Hepatocyte (in vitro differentiated cells): ENCODE measurements at regions not wholly inside any gene's neighbourhood (a gene's known extent, or its start where the extent isn't known, plus 50 kb on each side); places are given as distances from the start of the nearest gene placed in this dataset.

Experiments
- DNase-seq: peaks from one replicate; pipeline ENCODE4 v3.0.0-alpha.2; 2016; ENCODE audit warnings: low spot score
- H2AFZ ChIP-seq: fragments of 200-600 bp; sonication (generic); 2 replicates; pipeline ENCODE4 v1.6.0; 2016; ENCODE audit warnings: antibody characterized with exemption, mild to moderate bottlenecking
- H3K27ac ChIP-seq: fragments of 200-600 bp; sonication (generic); 2 replicates; pipeline ENCODE4 v1.5.1; 2016; ENCODE audit warnings: mild to moderate bottlenecking
- H3K27me3 ChIP-seq: fragments of 200-600 bp; sonication (generic); 2 replicates; pipeline ENCODE4 v1.6.1; 2016
- H3K36me3 ChIP-seq: fragments of 200-600 bp; sonication (generic); replicated peaks from 2 replicates; pipeline ENCODE4 v1.5.1; 2016; ENCODE audit warnings: low read depth; ENCODE audit not compliant: insufficient read depth
- H3K4me1 ChIP-seq: fragments of 200-600 bp; sonication (generic); 2 replicates; pipeline ENCODE4 v1.5.1; 2016; ENCODE audit warnings: mild to moderate bottlenecking, moderate library complexity; ENCODE audit not compliant: insufficient read depth
- H3K4me2 ChIP-seq: fragments of 200-600 bp; sonication (generic); 2 replicates; pipeline ENCODE4 v1.6.0; 2016
- H3K4me3 ChIP-seq: fragments of 200-600 bp; sonication (generic); 2 replicates; pipeline ENCODE4 v1.5.1; 2016; ENCODE audit warnings: mild to moderate bottlenecking
- H3K79me2 ChIP-seq: fragments of 200-600 bp; sonication (generic); 2 replicates; pipeline ENCODE4 v1.6.0; 2017; ENCODE audit warnings: mild to moderate bottlenecking
- H3K9me2 ChIP-seq: fragments of 200-600 bp; sonication (generic); replicated peaks from 2 replicates; pipeline ENCODE4 v1.6.0; 2017; ENCODE audit warnings: mild to moderate bottlenecking; ENCODE audit not compliant: insufficient read depth
- H3K9me3 ChIP-seq: fragments of 200-600 bp; sonication (generic); 2 replicates; pipeline ENCODE4 v1.5.1; 2016; ENCODE audit warnings: low read depth, mild to moderate bottlenecking
- H4K20me1 ChIP-seq: fragments of 200-600 bp; sonication (generic); 2 replicates; pipeline ENCODE4 v1.6.0; 2016; ENCODE audit warnings: mild to moderate bottlenecking; ENCODE audit not compliant: insufficient read depth, poor library complexity, severe bottlenecking
- CTCF ChIP-seq: fragments of 200-600 bp; sonication (generic); IDR thresholded peaks from 2 replicates; pipeline ENCODE4 v1.5.1; 2016; ENCODE audit warnings: antibody characterized with exemption, mild to moderate bottlenecking; ENCODE audit not compliant: poor library complexity
- EZH2 ChIP-seq: fragments of 200-600 bp; sonication (generic); IDR thresholded peaks from 2 replicates; pipeline ENCODE4 v1.6.1; 2016; ENCODE audit warnings: antibody characterized with exemption, mild to moderate bottlenecking, borderline replicate concordance
- EZH2phosphoT487 ChIP-seq: fragments of 200-600 bp; sonication (generic); IDR thresholded peaks from one replicate; pipeline ENCODE4 v1.6.1; 2018; ENCODE audit warnings: antibody characterized with exemption, mild to moderate bottlenecking, low read depth, moderate library complexity; ENCODE audit not compliant: unreplicated experiment, severe bottlenecking
- WGBS: methylation state at CpG from one replicate; pipeline ENCODE4 v1.1.6; 2016; ENCODE audit warnings: low lambda C conversion rate; ENCODE audit errors: missing lambda C conversion rate; 5-methylcytosine and 5-hydroxymethylcytosine counted together

GRCh38 chr5:4815002-4815401 is 325.1 kb upstream of the ADAMTS16 start:
- no peak for DNase-seq
- Histone ChIP-seq H3K4me3 (no peak overlapping the region), H3K79me2 (no peaks in the 10 kb centered on the region), H3K27me3 (no peaks in the 10 kb centered on the region), H2AFZ (no peak overlapping the region), H3K9me2 (no peaks in the 10 kb centered on the region), H3K4me2 (no peak overlapping the region), H3K36me3 (no peaks in the 10 kb centered on the region), H3K27ac (no peak overlapping the region), H3K9me3 (no peaks in the 10 kb centered on the region), H4K20me1 (no peaks in the 10 kb centered on the region), H3K4me1 (no peaks in the 10 kb centered on the region)
- 88% methylated on average over 3 of the region's 3 CpGs for WGBS
- TF ChIP-seq EZH2phosphoT487 = no peak
- TF ChIP-seq EZH2 = no peak
- TF ChIP-seq CTCF = no peak

- Histone ChIP-seq H3K27me3 (no peaks in the 10 kb centered on the region), H3K4me2 (no peak overlapping the region), H3K4me3 (no peak overlapping the region), H3K9me3 (no peaks in the 10 kb centered on the region), H3K9me2 (no peaks in the 10 kb centered on the region), H3K79me2 (no peaks in the 10 kb centered on the region), H3K4me1 (no peaks in the 10 kb centered on the region), H3K27ac (no peak overlapping the region), H4K20me1 (no peaks in the 10 kb centered on the region), H2AFZ (no peak overlapping the region), H3K36me3 (no peaks in the 10 kb centered on the region)
- no peak for DNase-seq
- WGBS = 88% methylated on average over 2 of the region's 2 CpGs
- TF ChIP-seq EZH2 = no peak
- no peak for TF ChIP-seq EZH2phosphoT487
- no peak for TF ChIP-seq CTCF
Observed at GRCh38 chr5:4817767-4818166, 322.4 kb upstream of the ADAMTS16 start.

- Histone ChIP-seq H3K27ac (no peak overlapping the region), H4K20me1 (no peaks in the 10 kb centered on the region), H3K4me1 (no peaks in the 10 kb centered on the region), H3K9me3 (no peaks in the 10 kb centered on the region), H3K9me2 (no peaks in the 10 kb centered on the region), H3K4me3 (no peak overlapping the region), H2AFZ (no peak overlapping the region), H3K4me2 (no peak overlapping the region), H3K27me3 (no peaks in the 10 kb centered on the region), H3K79me2 (no peaks in the 10 kb centered on the region), H3K36me3 (no peaks in the 10 kb centered on the region)
- WGBS = 14% methylated on average over 1 of the region's 1 CpG
- DNase-seq = no peak
- TF ChIP-seq EZH2 = no peak
- TF ChIP-seq CTCF = no peak
- TF ChIP-seq EZH2phosphoT487 = no peak
Observed at GRCh38 chr5:4831325-4831724, 308.8 kb upstream of the ADAMTS16 start.

- H4K20me1 ChIP-seq = no peaks in the 10 kb centered on the region
- 57% methylated on average over 5 of the region's 5 CpGs for WGBS
- H3K4me2 ChIP-seq = no peak overlapping the region
- no peaks in the 10 kb centered on the region for H3K79me2 ChIP-seq
- no peaks in the 10 kb centered on the region for H3K27me3 ChIP-seq
- H3K9me3 ChIP-seq = no peaks in the 10 kb centered on the region
- DNase-seq = no peak
- no peak overlapping the region for H3K27ac ChIP-seq
- no peaks in the 10 kb centered on the region for H3K4me1 ChIP-seq
- no peak overlapping the region for H2AFZ ChIP-seq
- H3K9me2 ChIP-seq = no peaks in the 10 kb centered on the region
- no peaks in the 10 kb centered on the region for H3K36me3 ChIP-seq
- H3K4me3 ChIP-seq = no peak overlapping the region
- TF ChIP-seq EZH2 (no peak), CTCF (no peak), EZH2phosphoT487 (no peak)
Observed at GRCh38 chr5:4832471-4832870, 307.7 kb upstream of the ADAMTS16 start.
